Tibial artery (tissue), 4 donors: ENCODE measurements at regions not wholly inside any gene's neighbourhood (a gene's known extent, or its start where the extent isn't known, plus 50 kb on each side); places are given as distances from the start of the nearest gene placed in this dataset.

Experiments
- DNase-seq, 2 donors: peaks; one replicate each; pipeline ENCODE4 v3.0.0-alpha.2; 2019
- H3K27ac ChIP-seq, 2 donors: fragments of 200-600 bp; sonication (generic) in 1 of 2; 1 replicate in 1 of 2; 2 replicates in 1 of 2; pipeline ENCODE4 v1.5.1; 2018 to 2019; ENCODE audit warnings: mild to moderate bottlenecking in 1 of 2
- H3K27me3 ChIP-seq, 2 donors: fragments of 200-600 bp; sonication (generic) in 1 of 2; one replicate each; pipeline versions ENCODE4 v1.5.1 to v1.6.0; 2016 to 2019
- H3K36me3 ChIP-seq, 3 donors: fragments of 200-600 bp; sonication (generic) in 2 of 3; one replicate each; pipeline ENCODE4 v1.5.1; 2016 to 2019; ENCODE audit warnings: mild to moderate bottlenecking in 2 of 3
- H3K4me1 ChIP-seq, 4 donors: fragments of 200-600 bp; sonication (generic) in 2 of 4; 1 replicate in 3 of 4; 2 replicates in 1 of 4; pipeline ENCODE4 v1.5.1; 2016 to 2019
- H3K4me3 ChIP-seq, 2 donors: fragments of 200-600 bp; sonication (generic) in 1 of 2; 1 replicate in 1 of 2; 2 replicates in 1 of 2; pipeline ENCODE4 v1.5.1; 2018 to 2019; ENCODE audit warnings: mild to moderate bottlenecking in 2 of 2
- H3K9me3 ChIP-seq, 3 donors: fragments of 200-600 bp; sonication (generic) in 1 of 3; one replicate each; pipeline ENCODE4 v1.5.1; 2016 to 2019
- CTCF ChIP-seq, 2 experiments: fragments of 200-600 bp in 1 of 2; fragments of 450-650 bp in 1 of 2; IDR thresholded peaks; one replicate each; pipeline ENCODE4 v1.5.1; 2017 to 2019; ENCODE audit warnings: antibody characterized with exemption in 2 of 2, mild to moderate bottlenecking in 1 of 2, moderate library complexity in 1 of 2
- intact Hi-C: fragments of 100-400 bp; cut with DNase I; formaldehyde crosslinking; loops from one replicate; pipeline ENCODE4 v1.15.0; 2023; ENCODE audit warnings: low total_unique reads

- Histone ChIP-seq H3K4me3 (no peak overlapping the region), H3K27me3 (no peaks in the 10 kb centered on the region), H3K36me3 (no peaks in the 10 kb centered on the region), H3K4me1 (no peaks in the 10 kb centered on the region), H3K27ac (no peak overlapping the region), H3K9me3 (no peaks in the 10 kb centered on the region)
- no peak for TF ChIP-seq CTCF (IDR thresholded peaks at IDR 0.05)
- no peak for DNase-seq
- intact Hi-C loops = no loop called here
These were observed 295.3 kb upstream of the SLITRK3 start for GRCh38 chr3:165491487-165491886.

DNA sequence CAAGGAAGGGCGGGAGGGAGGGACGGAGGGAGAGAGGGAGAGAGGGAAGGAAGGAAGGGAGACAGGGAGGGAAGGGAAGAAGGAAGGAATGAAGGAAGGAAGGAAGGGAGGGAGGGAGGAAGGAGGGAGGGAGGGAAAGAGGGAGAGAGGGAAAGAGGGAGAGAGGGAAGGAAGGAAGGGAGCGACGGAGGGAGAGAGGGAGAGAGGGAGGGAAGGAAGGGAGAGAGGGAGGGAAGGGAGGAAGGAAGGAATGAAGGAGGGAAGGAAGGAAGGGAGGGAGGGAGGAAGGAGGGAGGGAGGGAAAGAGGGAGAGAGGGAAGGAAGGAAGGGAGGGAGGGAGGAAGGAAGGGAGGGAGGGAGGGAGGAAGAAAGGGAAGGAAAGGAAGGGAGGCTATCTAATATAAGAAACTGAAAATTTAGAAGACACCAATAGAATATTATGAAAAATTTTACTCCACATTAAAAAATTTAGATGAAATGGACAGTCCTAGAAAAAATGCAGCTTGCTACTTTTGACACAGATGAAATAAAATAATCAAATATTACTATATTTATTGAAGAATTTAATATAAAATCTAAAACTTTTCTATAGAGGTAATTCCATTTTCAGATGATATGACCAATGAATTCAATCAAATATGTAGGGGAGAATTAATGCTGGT, 280.3 kb upstream of the SLITRK3 start:
- H3K36me3 ChIP-seq = no peaks in the 10 kb centered on the region

DNA sequence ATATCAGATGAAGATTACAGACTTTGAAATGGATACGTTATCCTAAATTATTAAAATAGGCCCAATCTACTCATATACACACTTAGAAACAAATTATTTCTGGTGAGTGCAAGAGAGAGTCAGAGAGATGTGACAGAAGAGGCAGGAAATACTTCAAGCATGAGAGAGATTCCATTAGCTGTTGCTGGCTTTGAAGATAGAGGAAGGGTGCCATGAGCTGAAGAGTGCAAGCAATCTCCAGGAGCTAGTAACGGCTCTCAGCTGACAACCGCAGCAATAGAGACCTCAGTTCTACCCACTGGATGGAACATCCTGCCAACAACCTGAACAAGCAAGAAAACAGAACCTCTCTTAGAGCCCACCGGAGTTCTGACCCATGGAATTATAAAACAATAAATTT, 270.7 kb upstream of the SLITRK3 start:
- no peaks in the 10 kb centered on the region for H3K36me3 ChIP-seq
- TF ChIP-seq CTCF (IDR thresholded peaks at IDR 0.05) = no peak
- DNase-seq = no peak
- no peaks in the 10 kb centered on the region for H3K9me3 ChIP-seq
- no peak overlapping the region for H3K27ac ChIP-seq
- H3K4me1 ChIP-seq = peaks cover 0 to 14% (median 0%) of the 10 kb centered on the region in 4 donors
- no peak overlapping the region for H3K4me3 ChIP-seq
- H3K27me3 ChIP-seq = no peaks in the 10 kb centered on the region
- intact Hi-C loops = no loop called here

More for the DNA sequence above, 280.3 kb upstream of the SLITRK3 start:
- H3K27me3 ChIP-seq = no peaks in the 10 kb centered on the region
- no peak for TF ChIP-seq CTCF (IDR thresholded peaks at IDR 0.05)
- DNase-seq = no peak
- no peak overlapping the region for H3K4me3 ChIP-seq
- H3K9me3 ChIP-seq = peaks cover 0 to 12% (median 5%) of the 10 kb centered on the region in 3 donors
- no peak overlapping the region for H3K27ac ChIP-seq
- intact Hi-C loops = no loop called here
- no peaks in the 10 kb centered on the region for H3K4me1 ChIP-seq

- Histone ChIP-seq H3K27me3 (no peaks in the 10 kb centered on the region), H3K27ac (no peak overlapping the region), H3K9me3 (no peaks in the 10 kb centered on the region), H3K4me3 (no peak overlapping the region), H3K36me3 (no peaks in the 10 kb centered on the region), H3K4me1 (peaks cover 0 to 15% (median 0%) of the 10 kb centered on the region in 4 donors)
- no peak for DNase-seq
- TF ChIP-seq CTCF (IDR thresholded peaks at IDR 0.05) = no peak
- intact Hi-C loops = no loop called here
These were observed 268.6 kb upstream of the SLITRK3 start for GRCh38 chr3:165464736-165465135.

DNA sequence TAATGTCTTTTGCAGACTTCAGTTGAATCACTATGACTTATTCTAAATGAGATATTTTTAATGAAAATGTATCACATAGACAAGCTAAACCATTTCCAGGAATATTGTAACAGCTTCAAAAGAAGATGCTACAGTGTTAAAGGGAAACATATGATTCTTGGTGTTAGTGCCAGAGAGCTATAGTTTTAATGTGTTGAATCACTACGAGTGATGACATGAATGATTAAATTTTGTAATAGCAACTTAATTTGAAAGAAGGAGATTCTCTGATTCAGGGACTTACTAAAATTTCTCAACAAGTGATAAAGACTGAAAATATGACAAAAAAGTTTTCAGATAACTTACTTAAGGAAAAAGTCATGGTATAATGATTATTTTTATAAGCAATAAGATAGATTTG, 267.3 kb upstream of the SLITRK3 start:
- peaks cover 0 to 15% (median 0%) of the 10 kb centered on the region in 4 donors for H3K4me1 ChIP-seq
- TF ChIP-seq CTCF (IDR thresholded peaks at IDR 0.05) = no peak
- no peak for DNase-seq
- H3K9me3 ChIP-seq = no peaks in the 10 kb centered on the region
- no peak overlapping the region for H3K27ac ChIP-seq
- no peaks in the 10 kb centered on the region for H3K36me3 ChIP-seq
- H3K27me3 ChIP-seq = no peaks in the 10 kb centered on the region
- intact Hi-C loops = no loop called here
- H3K4me3 ChIP-seq = no peak overlapping the region
